ENCODE measurements at regions not wholly inside any gene's neighbourhood (a gene's known extent, or its start where the extent isn't known, plus 50 kb on each side); places are given as distances from the start of the nearest gene placed in this dataset.
A peak's percentile ranks its signal among the peaks of the same experiment; 100 is the strongest.

GRCh38 chr9:121550041-121550440 lies 50.4 kb upstream of the GGTA1 start:
- ATAC-seq (no peak), DNase-seq (no peak)
- Histone ChIP-seq H3K36me3 (no peaks in the 10 kb centered on the region), H3K4me3 (peak overlapping the region; percentile 35), H3K4me1 (peaks cover 21% of the 10 kb centered on the region), H3K9me3 (no peaks in the 10 kb centered on the region), H3K27ac (no peak overlapping the region), H3K27me3 (ENCODE audit: low read depth) (no peaks in the 10 kb centered on the region)
- TF ChIP-seq, protein P1, sequence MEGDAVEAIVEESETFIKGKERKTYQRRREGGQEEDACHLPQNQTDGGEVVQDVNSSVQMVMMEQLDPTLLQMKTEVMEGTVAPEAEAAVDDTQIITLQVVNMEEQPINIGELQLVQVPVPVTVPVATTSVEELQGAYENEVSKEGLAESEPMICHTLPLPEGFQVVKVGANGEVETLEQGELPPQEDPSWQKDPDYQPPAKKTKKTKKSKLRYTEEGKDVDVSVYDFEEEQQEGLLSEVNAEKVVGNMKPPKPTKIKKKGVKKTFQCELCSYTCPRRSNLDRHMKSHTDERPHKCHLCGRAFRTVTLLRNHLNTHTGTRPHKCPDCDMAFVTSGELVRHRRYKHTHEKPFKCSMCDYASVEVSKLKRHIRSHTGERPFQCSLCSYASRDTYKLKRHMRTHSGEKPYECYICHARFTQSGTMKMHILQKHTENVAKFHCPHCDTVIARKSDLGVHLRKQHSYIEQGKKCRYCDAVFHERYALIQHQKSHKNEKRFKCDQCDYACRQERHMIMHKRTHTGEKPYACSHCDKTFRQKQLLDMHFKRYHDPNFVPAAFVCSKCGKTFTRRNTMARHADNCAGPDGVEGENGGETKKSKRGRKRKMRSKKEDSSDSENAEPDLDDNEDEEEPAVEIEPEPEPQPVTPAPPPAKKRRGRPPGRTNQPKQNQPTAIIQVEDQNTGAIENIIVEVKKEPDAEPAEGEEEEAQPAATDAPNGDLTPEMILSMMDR (IDR thresholded peaks at IDR 0.05): no peak
- intact Hi-C loops (cut with DNase I): no loop called here

- TF ChIP-seq, protein P1 (IDR thresholded peaks at IDR 0.05): peak; percentile 97
- no peaks in the 10 kb centered on the region for H3K27me3 ChIP-seq (ENCODE audit: low read depth)
- no peaks in the 10 kb centered on the region for H3K9me3 ChIP-seq
- peak overlapping the region; percentile 35 for H3K4me3 ChIP-seq
- peak; percentile 83 for ATAC-seq
- DNase-seq: peak; percentile 86
- intact Hi-C loops (cut with DNase I): no loop called here
- H3K27ac ChIP-seq: no peak overlapping the region
- H3K36me3 ChIP-seq: no peaks in the 10 kb centered on the region
- H3K4me1 ChIP-seq: peaks cover 20% of the 10 kb centered on the region
Measured at GRCh38 chr9:121550569-121551512, 51.2 kb upstream of the GGTA1 start.

- TF ChIP-seq, protein P1 (IDR thresholded peaks at IDR 0.05): no peak
- Histone ChIP-seq H3K36me3 (no peaks in the 10 kb centered on the region), H3K27ac (no peak overlapping the region), H3K4me3 (no peak overlapping the region), H3K9me3 (no peaks in the 10 kb centered on the region), H3K27me3 (ENCODE audit: low read depth) (no peaks in the 10 kb centered on the region), H3K4me1 (peaks cover 22% of the 10 kb centered on the region)
- intact Hi-C loops (cut with DNase I): no loop called here
- DNase-seq (no peak), ATAC-seq (peak in 1 of 2 donors; percentile 7)
Measured at GRCh38 chr9:121551985-121552753, 52.5 kb upstream of the GGTA1 start.

DNA sequence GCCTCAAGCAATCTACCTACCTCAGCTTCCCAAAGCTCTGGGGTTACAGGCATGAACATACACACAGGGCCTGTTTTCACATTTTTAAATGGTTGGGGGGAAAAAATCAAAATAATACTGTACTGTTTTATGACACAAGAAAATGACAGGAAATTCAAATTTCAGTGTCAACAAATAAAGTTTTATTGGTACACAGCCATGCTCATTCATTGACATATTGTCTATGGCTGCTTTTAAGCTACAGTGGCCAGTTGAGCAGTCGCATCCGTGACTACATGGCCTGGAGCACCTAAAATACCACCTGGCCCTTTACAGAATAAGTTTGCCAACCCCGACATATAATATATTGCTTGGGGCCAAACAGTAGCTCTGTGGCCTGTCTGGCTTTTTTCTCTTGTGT lies 56.4 kb upstream of the GGTA1 start:
- TF ChIP-seq, protein P1 (IDR thresholded peaks at IDR 0.05): no peak
- Histone ChIP-seq H3K36me3 (no peaks in the 10 kb centered on the region), H3K9me3 (no peaks in the 10 kb centered on the region), H3K27ac (no peak overlapping the region), H3K4me3 (no peak overlapping the region), H3K27me3 (ENCODE audit: low read depth) (no peaks in the 10 kb centered on the region), H3K4me1 (peaks cover 27% of the 10 kb centered on the region)
- DNase-seq: no peak
- intact Hi-C loops (cut with DNase I): no loop called here
- no peak for ATAC-seq

- Histone ChIP-seq H3K4me3 (no peak overlapping the region), H3K4me1 (peaks cover 26% of the 10 kb centered on the region), H3K36me3 (no peaks in the 10 kb centered on the region), H3K27me3 (ENCODE audit: low read depth) (no peaks in the 10 kb centered on the region), H3K9me3 (no peaks in the 10 kb centered on the region), H3K27ac (no peak overlapping the region)
- ATAC-seq: peak; percentile 9 to 41
- no peak for DNase-seq
- TF ChIP-seq, protein P1 (IDR thresholded peaks at IDR 0.05): no peak
- intact Hi-C loops (cut with DNase I): no loop called here
Measured at GRCh38 chr9:121556580-121556979, 56.9 kb upstream of the GGTA1 start.

Measured in lower lobe of right lung (tissue), 2 donors.